ENCODE measurements at regions not wholly inside any gene's neighbourhood (a gene's known extent, or its start where the extent isn't known, plus 50 kb on each side); places are given as distances from the start of the nearest gene placed in this dataset.
"Not testable (repeated sequence)": the region's sequence is repeated elsewhere in the genome, so short reads cannot be mapped to it uniquely, and the experiment has no call there.

- DNase-seq (ENCODE audit: low read depth in 4 of 4, low spot score in 3 of 4): no peak
Observed at GRCh38 chr20:12067686-12068085, 150.0 kb downstream of the BTBD3 start.

- no peak for DNase-seq (ENCODE audit: low read depth in 4 of 4, low spot score in 3 of 4)
Observed at GRCh38 chr20:12068121-12068520, 150.4 kb downstream of the BTBD3 start.

- DNase-seq (ENCODE audit: low read depth in 4 of 4, low spot score in 3 of 4): no peak
Observed at GRCh38 chr20:12069181-12069580, 151.5 kb downstream of the BTBD3 start.

GRCh38 chr20:12072221-12072953, 154.7 kb downstream of the BTBD3 start:
- DNase-seq (ENCODE audit: low read depth in 4 of 4, low spot score in 3 of 4): no peak

GRCh38 chr20:12072954-12073264, 155.2 kb downstream of the BTBD3 start:
- DNase-seq (ENCODE audit: low read depth in 4 of 4, low spot score in 3 of 4): no peak

- DNase-seq (ENCODE audit: low read depth in 4 of 4, low spot score in 3 of 4): no peak
Observed at GRCh38 chr20:12074111-12074655, 156.5 kb downstream of the BTBD3 start.

GRCh38 chr20:12076200-12076599, 158.5 kb downstream of the BTBD3 start:
- no peak for DNase-seq (ENCODE audit: low read depth in 4 of 4, low spot score in 3 of 4)

- DNase-seq (ENCODE audit: low read depth in 4 of 4, low spot score in 3 of 4): no peak
Observed at GRCh38 chr20:12077875-12078274, 160.2 kb downstream of the BTBD3 start.

- DNase-seq (ENCODE audit: low read depth in 4 of 4, low spot score in 3 of 4): no peak
Observed at GRCh38 chr20:12079490-12079889, 161.8 kb downstream of the BTBD3 start.

- DNase-seq (ENCODE audit: low read depth in 4 of 4, low spot score in 3 of 4): no peak
Observed at GRCh38 chr20:12083269-12083668, 165.6 kb downstream of the BTBD3 start.

GRCh38 chr20:12084482-12084881, 166.8 kb downstream of the BTBD3 start:
- no peak for DNase-seq (ENCODE audit: low read depth in 4 of 4, low spot score in 3 of 4)

GRCh38 chr20:12086359-12086758, 168.7 kb downstream of the BTBD3 start:
- DNase-seq (ENCODE audit: low read depth in 4 of 4, low spot score in 3 of 4): no peak

GRCh38 chr20:12090920-12091319, 173.2 kb downstream of the BTBD3 start:
- no peak for DNase-seq (ENCODE audit: low read depth in 4 of 4, low spot score in 3 of 4)

GRCh38 chr20:12093057-12093796, 175.5 kb downstream of the BTBD3 start:
- DNase-seq (ENCODE audit: low read depth in 4 of 4, low spot score in 3 of 4): no peak

GRCh38 chr20:12093797-12094190, 176.1 kb downstream of the BTBD3 start:
- not testable (repeated sequence) for DNase-seq (ENCODE audit: low read depth in 4 of 4, low spot score in 3 of 4)

GRCh38 chr20:12095180-12095920, 177.7 kb downstream of the BTBD3 start:
- DNase-seq (ENCODE audit: low read depth in 4 of 4, low spot score in 3 of 4): no peak

- no peak for DNase-seq (ENCODE audit: low read depth in 4 of 4, low spot score in 3 of 4)
Observed at GRCh38 chr20:12098421-12098820, 180.7 kb downstream of the BTBD3 start.

GRCh38 chr20:12108846-12109245, 191.2 kb downstream of the BTBD3 start:
- no peak for DNase-seq (ENCODE audit: low read depth in 4 of 4, low spot score in 3 of 4)

GRCh38 chr20:12110274-12110673, 192.6 kb downstream of the BTBD3 start:
- no peak for DNase-seq (ENCODE audit: low read depth in 4 of 4, low spot score in 3 of 4)

GRCh38 chr20:12110711-12111110, 193.0 kb downstream of the BTBD3 start:
- no peak for DNase-seq (ENCODE audit: low read depth in 4 of 4, low spot score in 3 of 4)

GRCh38 chr20:12111431-12112088, 193.9 kb downstream of the BTBD3 start:
- no peak for DNase-seq (ENCODE audit: low read depth in 4 of 4, low spot score in 3 of 4)
